GM12878 (cell line): ENCODE measurements at regions not wholly inside any gene's neighbourhood (a gene's known extent, or its start where the extent isn't known, plus 50 kb on each side); places are given as distances from the start of the nearest gene placed in this dataset.
"Not testable (repeated sequence)": the region's sequence is repeated elsewhere in the genome, so short reads cannot be mapped to it uniquely, and the experiment has no call there.

Experiments
- ATAC-seq: fragments of 200-7000 bp; cut with Tn5 transposase; 3 replicates; pipeline ENCODE4 v1.9.1; 2020; ENCODE audit warnings: mild to moderate bottlenecking, moderate library complexity
- BruUV-seq: library from RNA; stranded (reverse); fragments of 400-500 nt; replicated peaks from 2 replicates; lab custom pipeline; 2021; lab: Mats Ljungman, UMichigan
- CTCF ChIA-PET: fragments of 300-600 bp; sonication (Branson Sonifier 250); formaldehyde crosslinking; extraction: SDS; loops from one replicate; lab custom pipeline; 2021; ENCODE audit warnings: inconsistent platforms; lab: Yijun Ruan, JAX
- POLR2A ChIA-PET: fragments of 350-600 bp; formaldehyde crosslinking; extraction: SDS; loops from one replicate; lab custom pipeline; 2021; ENCODE audit warnings: inconsistent platforms; lab: Charles Lee
- RAD21 ChIA-PET: fragments of 300-600 bp; sonication (Branson Sonifier 250); formaldehyde crosslinking; loops from one replicate; lab custom pipeline; 2023; ENCODE audit warnings: antibody characterized with exemption; ENCODE audit not compliant: unreplicated experiment; lab: Charles Lee
- SMC1A ChIA-PET: fragments of 300-600 bp; sonication (Branson Sonifier 250); formaldehyde crosslinking; loops from one replicate; lab custom pipeline; 2023; ENCODE audit not compliant: unreplicated experiment, uncharacterized antibody; lab: Charles Lee
- DNase-seq: peaks from one replicate; pipeline ENCODE4 v3.0.0-alpha.2; 2011; ENCODE audit warnings: low read depth, low spot score
- FAIRE-seq: peaks from 3 replicates; lab custom pipeline; 2011; peaks lifted over from hg19 to GRCh38; lab: Jason Lieb, UNC
- H2AFZ ChIP-seq: 2 replicates; pipeline ENCODE4 v1.6.0; 2011; ENCODE audit warnings: low read depth, low read length, control low read depth; ENCODE audit not compliant: control insufficient read depth
- H3K27ac ChIP-seq: 2 replicates; pipeline ENCODE4 v1.5.1; 2011; ENCODE audit warnings: control low read depth; ENCODE audit not compliant: control insufficient read depth, insufficient read depth
- H3K27me3 ChIP-seq, 2 experiments: replicated peaks in 1 of 2; 2 replicates each; pipeline versions ENCODE4 v1.6.0 to v1.6.1; 2011; ENCODE audit warnings: low read length in 1 of 2; ENCODE audit not compliant: control insufficient read depth in 2 of 2, insufficient read depth in 2 of 2
- H3K36me3 ChIP-seq, 2 experiments: 2 replicates each; pipeline ENCODE4 v1.5.1; 2011; ENCODE audit warnings: low read length in 1 of 2; ENCODE audit not compliant: control insufficient read depth in 2 of 2, insufficient read depth in 2 of 2
- H3K4me1 ChIP-seq: 2 replicates; pipeline ENCODE4 v1.6.1; 2011; ENCODE audit warnings: mild to moderate bottlenecking, low read length, moderate library complexity, mixed read lengths; ENCODE audit not compliant: control insufficient read depth, insufficient read depth
- H3K4me2 ChIP-seq: 2 replicates; pipeline ENCODE4 v1.6.0; 2011; ENCODE audit warnings: control low read depth; ENCODE audit not compliant: control insufficient read depth, insufficient read depth
- H3K4me3 ChIP-seq: fragments of 200-600 bp; sonication (generic); 2 replicates; pipeline ENCODE4 v1.5.1; 2016
- H3K79me2 ChIP-seq: 2 replicates; pipeline ENCODE4 v1.6.0; 2011; ENCODE audit warnings: low read length; ENCODE audit not compliant: control insufficient read depth, insufficient read depth
- H3K9ac ChIP-seq: 2 replicates; pipeline ENCODE4 v1.8.0; 2011; ENCODE audit warnings: low read length, control low read depth, mixed read lengths; ENCODE audit not compliant: control insufficient read depth, insufficient read depth
- H3K9me3 ChIP-seq: replicated peaks from 3 replicates; pipeline ENCODE4 v1.5.1; 2011; ENCODE audit warnings: mild to moderate bottlenecking, low read length; ENCODE audit not compliant: control insufficient read depth, insufficient read depth
- H4K20me1 ChIP-seq: 2 replicates; pipeline ENCODE4 v1.6.0; 2011; ENCODE audit not compliant: control insufficient read depth, insufficient read depth
- CBX5 ChIP-seq: sonication (generic); IDR thresholded peaks from 2 replicates; pipeline ENCODE4 v1.6.1; 2016; ENCODE audit warnings: low read depth, moderate library complexity, mild to moderate bottlenecking, inconsistent platforms
- ZNF592 ChIP-seq: fragments of 450-650 bp; IDR thresholded peaks from 2 replicates; pipeline ENCODE4 v1.6.1; 2017; ENCODE audit warnings: mild to moderate bottlenecking, moderate library complexity
- WGBS: methylation state at CpG from one replicate; pipeline ENCODE4 v1.1.6; 2016; ENCODE audit warnings: low lambda C conversion rate; ENCODE audit not compliant: insufficient replicate concordance, insufficient coverage; ENCODE audit errors: missing lambda C conversion rate; 5-methylcytosine and 5-hydroxymethylcytosine counted together
- in situ Hi-C: fragments of 300-500 bp; cut with MboI; formaldehyde crosslinking; loops from 9 replicates; pipeline ENCODE4 v1.14.3; 2018; ENCODE audit warnings: mixed read lengths
- intact Hi-C: fragments of 100-400 bp; cut with micrococcal nuclease; formaldehyde crosslinking; loops from one replicate; pipeline ENCODE4 v1.14.2; 2022; ENCODE audit not compliant: unreplicated experiment

GRCh38 chr2:95693071-95693846, 101.5 kb downstream of the TRIM43 start:
- BruUV-seq, CTCF ChIA-PET, H3K9me3 ChIP-seq, H2AFZ ChIP-seq, H4K20me1 ChIP-seq, H3K4me3 ChIP-seq, H3K4me2 ChIP-seq, H3K9ac ChIP-seq, H3K27me3 ChIP-seq, H3K27ac ChIP-seq, ATAC-seq, intact Hi-C loops, RAD21 ChIA-PET, H3K79me2 ChIP-seq, SMC1A ChIA-PET, POLR2A ChIA-PET, in situ Hi-C loops, FAIRE-seq, H3K36me3 ChIP-seq, DNase-seq, H3K4me1 ChIP-seq: not testable (repeated sequence)
- WGBS: 25% methylated on average over 7 of the region's 7 CpGs

DNA sequence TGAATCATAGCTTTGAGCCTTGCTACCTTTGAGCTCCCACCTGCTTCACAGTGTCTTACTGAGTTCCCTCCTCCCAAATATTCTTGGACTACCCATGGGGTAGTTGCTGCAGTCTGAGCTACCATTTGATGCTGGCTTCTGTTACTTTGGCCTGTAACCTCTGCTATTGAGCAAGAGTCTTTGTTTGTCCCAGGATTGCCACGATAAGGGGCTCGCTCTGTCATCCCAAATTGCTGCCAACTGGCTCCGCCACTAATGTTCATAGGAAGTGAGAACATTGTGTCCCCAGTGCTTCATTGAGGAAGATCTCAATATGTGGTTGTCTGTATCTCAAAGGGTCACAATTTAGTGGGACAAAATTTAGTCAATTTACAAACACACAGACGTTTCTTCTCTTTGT, 103.8 kb downstream of the TRIM43 start:
- CTCF ChIA-PET: no interaction called here
- no peaks in the 10 kb centered on the region for H3K9me3 ChIP-seq
- ATAC-seq (no peak), FAIRE-seq (no peak)
- H3K79me2 ChIP-seq: no peaks in the 10 kb centered on the region
- no peaks in the 10 kb centered on the region for H4K20me1 ChIP-seq
- H3K36me3 ChIP-seq: no peaks in the 10 kb centered on the region
- in situ Hi-C loops: no loop called here
- WGBS: 36% methylated on average over 4 of the region's 4 CpGs
- SMC1A ChIA-PET: no interaction called here
- TF ChIP-seq CBX5 (no peak), ZNF592 (no peak)
- TF ChIP-seq, all 136 proteins: peak for 0
- POLR2A ChIA-PET: no interaction called here
- H3K9ac ChIP-seq: no peak overlapping the region
- no peak overlapping the region for H3K27ac ChIP-seq
- DNase-seq: no peak
- no peak overlapping the region for H3K4me3 ChIP-seq
- peaks cover 0 to 1% of the 10 kb centered on the region in 2 experiments; a peak in 2 of 4 replicates for H3K27me3 ChIP-seq
- no peak overlapping the region for H2AFZ ChIP-seq
- H3K4me2 ChIP-seq: no peak overlapping the region
- H3K4me1 ChIP-seq: no peaks in the 10 kb centered on the region
- BruUV-seq: no TSS peak
- intact Hi-C loops: no loop called here
- RAD21 ChIA-PET: no interaction called here
